OCI-LY1 (cell line): ENCODE measurements at regions not wholly inside any gene's neighbourhood (a gene's known extent, or its start where the extent isn't known, plus 50 kb on each side); places are given as distances from the start of the nearest gene placed in this dataset.

Experiments used
- H2AFZ ChIP-seq: fragments of 200-600 bp; sonication (generic), shearing (Covaris generic); 2 replicates; pipeline ENCODE4 v1.6.0; 2014; ENCODE audit warnings: antibody characterized with exemption, mild to moderate bottlenecking, low read length
- H3F3A ChIP-seq: fragments of 200-600 bp; sonication (generic), shearing (Covaris generic); 2 replicates; pipeline ENCODE4 v1.6.0; 2014; ENCODE audit warnings: mild to moderate bottlenecking, antibody characterized with exemption, low read length, moderate library complexity; ENCODE audit not compliant: insufficient read depth
- H3K27ac ChIP-seq: fragments of 200-600 bp; sonication (generic); 2 replicates; pipeline ENCODE4 v1.5.1; 2014; ENCODE audit warnings: low read length, mixed run types, mild to moderate bottlenecking, low read depth; ENCODE audit not compliant: poor library complexity, severe bottlenecking
- H3K27me3 ChIP-seq: fragments of 200-600 bp; sonication (generic); 2 replicates; pipeline ENCODE4 v1.6.0; 2014; ENCODE audit warnings: antibody characterized with exemption, mild to moderate bottlenecking, low read length, moderate library complexity; ENCODE audit not compliant: insufficient read depth
- H3K36me3 ChIP-seq: fragments of 200-600 bp; sonication (generic); 2 replicates; pipeline ENCODE4 v1.6.1; 2014; ENCODE audit warnings: mild to moderate bottlenecking, antibody characterized with exemption, low read length, moderate library complexity, mixed read lengths; ENCODE audit not compliant: insufficient read depth
- H3K4me1 ChIP-seq: fragments of 200-600 bp; sonication (generic); 2 replicates; pipeline ENCODE4 v1.5.1; 2014; ENCODE audit warnings: mild to moderate bottlenecking, low read length, moderate library complexity; ENCODE audit not compliant: insufficient read depth, severe bottlenecking
- H3K4me2 ChIP-seq: fragments of 200-600 bp; sonication (generic), shearing (Covaris generic); 2 replicates; pipeline ENCODE4 v1.6.1; 2014; ENCODE audit warnings: low read length
- H3K4me3 ChIP-seq: fragments of 200-600 bp; sonication (generic); 2 replicates; pipeline ENCODE4 v1.5.1; 2014; ENCODE audit warnings: low read length, low read depth, mild to moderate bottlenecking, mixed read lengths; ENCODE audit not compliant: poor library complexity, severe bottlenecking
- H3K79me2 ChIP-seq: fragments of 200-600 bp; shearing (Covaris generic); 2 replicates; pipeline ENCODE4 v1.6.1; 2016; ENCODE audit warnings: mixed run types, low read length, mixed read lengths; ENCODE audit not compliant: insufficient read depth
- H3K9ac ChIP-seq: fragments of 200-600 bp; sonication (generic), shearing (Covaris generic); 2 replicates; pipeline ENCODE4 v1.6.1; 2014; ENCODE audit warnings: mild to moderate bottlenecking, low read length, mixed read lengths
- H3K9me2 ChIP-seq: fragments of 200-600 bp; sonication (generic), shearing (Covaris generic); 2 replicates; pipeline ENCODE4 v1.6.1; 2014; ENCODE audit warnings: low read depth, mild to moderate bottlenecking, low read length, mixed read lengths
- H3K9me3 ChIP-seq: fragments of 200-600 bp; shearing (Covaris generic); 2 replicates; pipeline ENCODE4 v1.6.1; 2014; ENCODE audit warnings: low read length, mixed read lengths
- H4K20me1 ChIP-seq: fragments of 200-600 bp; sonication (generic), shearing (Covaris generic); 2 replicates; pipeline ENCODE4 v1.6.0; 2016; ENCODE audit warnings: mild to moderate bottlenecking, low read length; ENCODE audit not compliant: insufficient read depth
- CTCF ChIP-seq: fragments of 200-600 bp; sonication (generic), shearing (Covaris generic); IDR thresholded peaks from 2 replicates; pipeline ENCODE4 v1.5.1; 2017; ENCODE audit warnings: mild to moderate bottlenecking, antibody characterized with exemption, low read length, moderate library complexity, mixed read lengths
- EZH2 ChIP-seq: fragments of 200-600 bp; sonication (generic), shearing (Covaris generic); IDR thresholded peaks from 2 replicates; pipeline ENCODE4 v1.8.0; 2017; ENCODE audit warnings: borderline replicate concordance, mixed run types, mild to moderate bottlenecking, antibody characterized with exemption, low read length, moderate library complexity, mixed read lengths

GRCh38 chr4:138298866-138299265, 56.7 kb upstream of the SLC7A11 start:
- Histone ChIP-seq H3K4me1 (no peaks in the 10 kb centered on the region), H3K4me3 (no peak overlapping the region), H3K9me3 (no peaks in the 10 kb centered on the region), H3K36me3 (no peaks in the 10 kb centered on the region), H3K4me2 (no peak overlapping the region), H3K79me2 (no peaks in the 10 kb centered on the region), H4K20me1 (no peaks in the 10 kb centered on the region), H3K9me2 (no peaks in the 10 kb centered on the region), H3K9ac (no peak overlapping the region), H3K27me3 (no peaks in the 10 kb centered on the region), H3F3A (no peaks in the 10 kb centered on the region), H2AFZ (no peak overlapping the region), H3K27ac (no peak overlapping the region)
- TF ChIP-seq EZH2 (no peak), CTCF (no peak)

GRCh38 chr4:138298431-138298830, 56.3 kb upstream of the SLC7A11 start:
- no peak for TF ChIP-seq CTCF
- TF ChIP-seq EZH2 = no peak
- H3F3A ChIP-seq = no peaks in the 10 kb centered on the region
- H3K27me3 ChIP-seq = no peaks in the 10 kb centered on the region
- H3K4me3 ChIP-seq = no peak overlapping the region
- no peaks in the 10 kb centered on the region for H3K36me3 ChIP-seq
- no peaks in the 10 kb centered on the region for H3K9me2 ChIP-seq
- H3K4me2 ChIP-seq = no peak overlapping the region
- no peaks in the 10 kb centered on the region for H3K4me1 ChIP-seq
- H2AFZ ChIP-seq = no peak overlapping the region
- H3K79me2 ChIP-seq = no peaks in the 10 kb centered on the region
- H4K20me1 ChIP-seq = no peaks in the 10 kb centered on the region
- H3K9ac ChIP-seq = no peak overlapping the region
- H3K27ac ChIP-seq = no peak overlapping the region
- no peaks in the 10 kb centered on the region for H3K9me3 ChIP-seq

GRCh38 chr4:138297743-138298405, 55.7 kb upstream of the SLC7A11 start:
- Histone ChIP-seq H3K9me2 (no peaks in the 10 kb centered on the region), H3K4me1 (no peaks in the 10 kb centered on the region), H3K79me2 (no peaks in the 10 kb centered on the region), H3K36me3 (no peaks in the 10 kb centered on the region), H3K4me3 (no peak overlapping the region), H3K27ac (no peak overlapping the region), H3K9ac (no peak overlapping the region), H3F3A (no peaks in the 10 kb centered on the region), H3K4me2 (no peak overlapping the region), H4K20me1 (no peaks in the 10 kb centered on the region), H3K9me3 (no peaks in the 10 kb centered on the region), H2AFZ (no peak overlapping the region), H3K27me3 (no peaks in the 10 kb centered on the region)
- TF ChIP-seq CTCF (no peak), EZH2 (no peak)
